ENCODE measurements at regions not wholly inside any gene's neighbourhood (a gene's known extent, or its start where the extent isn't known, plus 50 kb on each side); places are given as distances from the start of the nearest gene placed in this dataset.

GRCh38 chr11:130692220-130692619 lies 224.1 kb downstream of the SNX19 start:
- no peak for ATAC-seq
- Histone ChIP-seq H3K27me3 (no peaks in the 10 kb centered on the region), H3K27ac (no peak overlapping the region), H3K4me1 (no peaks in the 10 kb centered on the region), H3K9me3 (no peaks in the 10 kb centered on the region), H3K4me3 (no peak overlapping the region), H3K36me3 (no peaks in the 10 kb centered on the region)
- 95 to 100% methylated on average over 2 to 4 of the region's 4 CpGs for WGBS, 2 donors (ENCODE audit: low coverage in 1 of 2)
- no peak for TF ChIP-seq POLR2A (IDR thresholded peaks at IDR 0.05)
- TF ChIP-seq EP300 (IDR thresholded peaks at IDR 0.05) = no peak
- TF ChIP-seq, protein P1, sequence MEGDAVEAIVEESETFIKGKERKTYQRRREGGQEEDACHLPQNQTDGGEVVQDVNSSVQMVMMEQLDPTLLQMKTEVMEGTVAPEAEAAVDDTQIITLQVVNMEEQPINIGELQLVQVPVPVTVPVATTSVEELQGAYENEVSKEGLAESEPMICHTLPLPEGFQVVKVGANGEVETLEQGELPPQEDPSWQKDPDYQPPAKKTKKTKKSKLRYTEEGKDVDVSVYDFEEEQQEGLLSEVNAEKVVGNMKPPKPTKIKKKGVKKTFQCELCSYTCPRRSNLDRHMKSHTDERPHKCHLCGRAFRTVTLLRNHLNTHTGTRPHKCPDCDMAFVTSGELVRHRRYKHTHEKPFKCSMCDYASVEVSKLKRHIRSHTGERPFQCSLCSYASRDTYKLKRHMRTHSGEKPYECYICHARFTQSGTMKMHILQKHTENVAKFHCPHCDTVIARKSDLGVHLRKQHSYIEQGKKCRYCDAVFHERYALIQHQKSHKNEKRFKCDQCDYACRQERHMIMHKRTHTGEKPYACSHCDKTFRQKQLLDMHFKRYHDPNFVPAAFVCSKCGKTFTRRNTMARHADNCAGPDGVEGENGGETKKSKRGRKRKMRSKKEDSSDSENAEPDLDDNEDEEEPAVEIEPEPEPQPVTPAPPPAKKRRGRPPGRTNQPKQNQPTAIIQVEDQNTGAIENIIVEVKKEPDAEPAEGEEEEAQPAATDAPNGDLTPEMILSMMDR (IDR thresholded peaks at IDR 0.05) = no peak
- TF ChIP-seq POLR2AphosphoS5 (IDR thresholded peaks at IDR 0.05) = no peak

DNA sequence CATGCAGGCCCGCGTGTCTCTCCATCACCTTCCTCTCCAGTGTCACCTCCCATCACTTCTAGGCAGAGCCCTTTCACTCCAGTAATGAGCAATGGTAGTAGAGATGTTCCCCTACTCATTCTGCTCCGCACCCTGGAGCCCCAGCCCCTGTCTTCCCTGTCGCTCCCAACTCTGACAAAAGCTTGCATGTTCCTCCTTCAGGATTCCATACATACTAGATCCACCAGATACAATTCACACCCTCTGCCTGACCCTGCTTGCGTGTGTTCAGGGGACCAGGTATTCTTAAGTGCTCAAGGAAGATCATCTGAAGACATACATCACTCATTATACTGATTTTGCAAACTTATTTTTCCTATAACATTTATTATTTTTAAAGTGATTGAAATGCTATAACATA lies 222.7 kb downstream of the SNX19 start:
- H3K36me3 ChIP-seq = no peaks in the 10 kb centered on the region
- 97% methylated on average over 5 of the region's 5 CpGs; no CpG with 5 or more reads in 1 of the 2 donors for WGBS, 2 donors (ENCODE audit: low coverage in 1 of 2)
- no peaks in the 10 kb centered on the region for H3K9me3 ChIP-seq
- no peak for ATAC-seq
- TF ChIP-seq, protein P1 (IDR thresholded peaks at IDR 0.05) = no peak
- TF ChIP-seq POLR2A (IDR thresholded peaks at IDR 0.05) = no peak
- no peak for TF ChIP-seq EP300 (IDR thresholded peaks at IDR 0.05)
- TF ChIP-seq POLR2AphosphoS5 (IDR thresholded peaks at IDR 0.05) = no peak
- no peak overlapping the region for H3K27ac ChIP-seq
- H3K4me1 ChIP-seq = no peaks in the 10 kb centered on the region
- H3K4me3 ChIP-seq = no peak overlapping the region
- no peaks in the 10 kb centered on the region for H3K27me3 ChIP-seq

GRCh38 chr11:130694488-130695045 lies 221.7 kb downstream of the SNX19 start:
- no peaks in the 10 kb centered on the region for H3K36me3 ChIP-seq
- no peak overlapping the region for H3K4me3 ChIP-seq
- TF ChIP-seq, protein P1 (IDR thresholded peaks at IDR 0.05) = no peak
- TF ChIP-seq EP300 (IDR thresholded peaks at IDR 0.05) (no peak), POLR2AphosphoS5 (IDR thresholded peaks at IDR 0.05) (no peak), POLR2A (IDR thresholded peaks at IDR 0.05) (no peak)
- WGBS, 2 donors (ENCODE audit: low coverage in 1 of 2) = 60 to 67% methylated on average over 3 to 5 of the region's 5 CpGs
- H3K4me1 ChIP-seq = no peaks in the 10 kb centered on the region
- no peak for ATAC-seq
- no peaks in the 10 kb centered on the region for H3K9me3 ChIP-seq
- no peaks in the 10 kb centered on the region for H3K27me3 ChIP-seq
- H3K27ac ChIP-seq = no peak overlapping the region

- 87 to 90% methylated on average over 7 to 9 of the region's 10 CpGs for WGBS, 2 donors (ENCODE audit: low coverage in 1 of 2)
- H3K4me3 ChIP-seq = no peak overlapping the region
- no peak for ATAC-seq
Observed at GRCh38 chr11:130698174-130698573, 218.1 kb downstream of the SNX19 start.

GRCh38 chr11:130699561-130699960 lies 216.7 kb downstream of the SNX19 start:
- H3K4me3 ChIP-seq = no peak overlapping the region
- no peaks in the 10 kb centered on the region for H3K27me3 ChIP-seq
- H3K9me3 ChIP-seq = no peaks in the 10 kb centered on the region
- no peak overlapping the region for H3K27ac ChIP-seq
- no peaks in the 10 kb centered on the region for H3K36me3 ChIP-seq
- TF ChIP-seq, protein P1 (IDR thresholded peaks at IDR 0.05) = no peak
- no peak for ATAC-seq
- no peaks in the 10 kb centered on the region for H3K4me1 ChIP-seq
- WGBS, 2 donors (ENCODE audit: low coverage in 1 of 2) = 78 to 100% methylated on average over 5 to 7 of the region's 7 CpGs

More at GRCh38 chr11:130698174-130698573, 218.1 kb downstream of the SNX19 start:
- Histone ChIP-seq H3K4me1 (no peaks in the 10 kb centered on the region), H3K36me3 (no peaks in the 10 kb centered on the region), H3K27me3 (no peaks in the 10 kb centered on the region), H3K27ac (no peak overlapping the region), H3K9me3 (no peaks in the 10 kb centered on the region)
- TF ChIP-seq EP300 (IDR thresholded peaks at IDR 0.05) = no peak
- no peak for TF ChIP-seq POLR2AphosphoS5 (IDR thresholded peaks at IDR 0.05)
- no peak for TF ChIP-seq POLR2A (IDR thresholded peaks at IDR 0.05)
- TF ChIP-seq, protein P1 (IDR thresholded peaks at IDR 0.05) = no peak
